PC-3 (cell line): ENCODE measurements at regions not wholly inside any gene's neighbourhood (a gene's known extent, or its start where the extent isn't known, plus 50 kb on each side); places are given as distances from the start of the nearest gene placed in this dataset.
A peak's percentile ranks its signal among the peaks of the same experiment; 100 is the strongest.

Source experiments
- CTCF ChIP-seq: fragments of 300-600 bp; sonication (generic); conservative IDR thresholded peaks from 2 replicates; pipeline ENCODE4 v1.5.1; 2017; ENCODE audit warnings: antibody characterized with exemption, low read depth, mild to moderate bottlenecking, low read length
- EZH2 ChIP-seq: fragments of 300-600 bp; sonication (generic); IDR thresholded peaks from one replicate; pipeline ENCODE4 v1.6.1; 2017; ENCODE audit warnings: antibody characterized with exemption, mild to moderate bottlenecking, low read length; ENCODE audit not compliant: unreplicated experiment
- EZH2phosphoT487 ChIP-seq: fragments of 300-600 bp; sonication (generic); IDR thresholded peaks from 2 replicates; pipeline ENCODE4 v1.6.1; 2018; ENCODE audit warnings: mild to moderate bottlenecking, antibody characterized with exemption, low read length, borderline replicate concordance

- TF ChIP-seq CTCF (peak; percentile 65), EZH2phosphoT487 (no peak), EZH2 (no peak)
These were observed 101.1 kb upstream of the RET start for GRCh38 chr10:42975558-42976340.
